Ovary (tissue), 7 donors: ENCODE measurements at regions not wholly inside any gene's neighbourhood (a gene's known extent, or its start where the extent isn't known, plus 50 kb on each side); places are given as distances from the start of the nearest gene placed in this dataset.

Experiments used
- DNase-seq, 5 donors: peaks; one replicate each; pipeline ENCODE4 v3.0.0-alpha.2; 2019 to 2020
- H3K27ac ChIP-seq, 2 donors: fragments of 200-600 bp; one replicate each; pipeline versions ENCODE4 v1.5.1 to v1.8.0; 2019 to 2022
- H3K27me3 ChIP-seq: fragments of 200-600 bp; one replicate; pipeline ENCODE4 v1.8.0; 2022
- H3K36me3 ChIP-seq: fragments of 200-600 bp; sonication (generic); one replicate; pipeline ENCODE4 v1.5.1; 2019
- H3K4me1 ChIP-seq: one replicate; pipeline ENCODE4 v1.8.1; 2013; ENCODE audit warnings: mild to moderate bottlenecking, moderate library complexity; ENCODE audit not compliant: insufficient read depth
- H3K4me3 ChIP-seq: fragments of 200-600 bp; sonication (generic); one replicate; pipeline ENCODE4 v1.5.1; 2017
- H3K9me3 ChIP-seq, 2 donors: fragments of 200-600 bp in 1 of 2; sonication (generic) in 1 of 2; one replicate each; pipeline versions ENCODE4 v1.5.1 to v1.8.1; 2013 to 2019; ENCODE audit warnings: mild to moderate bottlenecking in 1 of 2, moderate library complexity in 1 of 2
- EP300 ChIP-seq: sonication (generic); formaldehyde crosslinking; IDR thresholded peaks from one replicate; pipeline ENCODE4 v1.6.1; 2017; ENCODE audit warnings: antibody characterized with exemption
- POLR2A ChIP-seq: fragments of 450-650 bp; IDR thresholded peaks from one replicate; pipeline ENCODE4 v1.6.1; 2017; ENCODE audit warnings: antibody characterized with exemption, mild to moderate bottlenecking, moderate library complexity
- WGBS, 3 donors: extraction: QIAGEN DNeasy Blood & Tissue Kit in 1 of 3; methylation state at CpG; one replicate each; pipeline versions ENCODE4 v1.1.5 to v1.1.7; 2013 to 2017; 5-methylcytosine and 5-hydroxymethylcytosine counted together
- intact Hi-C, 4 donors: fragments of 100-400 bp; cut with DNase I; formaldehyde crosslinking; loops; one replicate each; pipeline versions ENCODE4 v1.11.0 to v1.15.1; 2022 to 2023
- TF ChIP-seq, protein P1 (sequence below), 3 donors: fragments of 450-650 bp in 2 of 3; fragments of 200-600 bp in 1 of 3; IDR thresholded peaks; one replicate each; pipeline versions ENCODE4 v1.5.1 to v1.8.0; 2016 to 2022; ENCODE audit warnings: antibody characterized with exemption in 3 of 3, mild to moderate bottlenecking in 1 of 3
- donor health status: DM: no; HTN: no; CAD: no; lungs with moderate emphysema.
- donor health status: DM: no; HTN: no; CAD: no.
- donor health status: Bipolar disorder and iron deficiency.
- donor health status: DM: no; HTN: no; CAD: no.
- donor health status: DM: yes; HTN: yes; CAD: no.

DNA sequence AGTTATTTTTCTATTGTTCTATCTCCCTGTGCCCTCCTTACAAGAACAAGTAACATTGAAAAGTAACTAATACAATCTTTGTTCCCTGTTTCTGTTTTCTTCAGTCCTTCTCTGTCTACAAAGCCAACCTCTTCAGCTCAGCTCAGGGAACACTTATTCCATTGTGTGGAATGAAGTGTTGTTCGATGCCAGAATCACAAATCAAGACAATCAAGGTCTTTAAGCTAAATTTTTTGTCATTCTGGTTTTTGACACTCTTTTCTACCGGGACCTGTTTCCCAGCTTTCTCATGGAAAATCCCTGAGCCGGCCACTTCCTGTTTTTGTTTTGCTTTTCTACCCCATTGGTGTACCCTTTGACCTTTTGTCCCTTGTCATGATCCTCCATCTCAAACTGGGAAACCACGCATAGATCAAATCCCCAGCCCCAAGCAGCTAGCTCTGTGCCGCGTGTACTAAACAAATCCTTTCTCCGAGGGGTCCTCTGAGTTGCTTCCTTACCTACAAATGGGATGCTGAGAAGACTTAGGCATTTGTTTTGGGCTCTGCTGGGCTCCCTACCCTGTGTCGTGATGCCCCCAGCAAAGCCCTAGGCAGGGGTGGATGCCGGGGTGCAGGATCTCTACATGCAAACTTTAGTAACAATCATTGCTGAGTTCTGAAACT is 141.8 kb downstream of the TOMM20 start:
- peaks cover 19% of the 10 kb centered on the region for H3K4me1 ChIP-seq
- no peaks in the 10 kb centered on the region for H3K9me3 ChIP-seq
- H3K4me3 ChIP-seq, result no peak overlapping the region
- intact Hi-C loops, result loop anchor here in 3 of 4 donors (5.0 to 10.0 kb wide), 4 partner anchors 88 to 452 kb away; partner anchors contain the start of gene IRF2BP2 (in 1 of the 3)
- peak overlapping the region; percentile 44 to 76 for H3K27ac ChIP-seq
- TF ChIP-seq, protein P1, sequence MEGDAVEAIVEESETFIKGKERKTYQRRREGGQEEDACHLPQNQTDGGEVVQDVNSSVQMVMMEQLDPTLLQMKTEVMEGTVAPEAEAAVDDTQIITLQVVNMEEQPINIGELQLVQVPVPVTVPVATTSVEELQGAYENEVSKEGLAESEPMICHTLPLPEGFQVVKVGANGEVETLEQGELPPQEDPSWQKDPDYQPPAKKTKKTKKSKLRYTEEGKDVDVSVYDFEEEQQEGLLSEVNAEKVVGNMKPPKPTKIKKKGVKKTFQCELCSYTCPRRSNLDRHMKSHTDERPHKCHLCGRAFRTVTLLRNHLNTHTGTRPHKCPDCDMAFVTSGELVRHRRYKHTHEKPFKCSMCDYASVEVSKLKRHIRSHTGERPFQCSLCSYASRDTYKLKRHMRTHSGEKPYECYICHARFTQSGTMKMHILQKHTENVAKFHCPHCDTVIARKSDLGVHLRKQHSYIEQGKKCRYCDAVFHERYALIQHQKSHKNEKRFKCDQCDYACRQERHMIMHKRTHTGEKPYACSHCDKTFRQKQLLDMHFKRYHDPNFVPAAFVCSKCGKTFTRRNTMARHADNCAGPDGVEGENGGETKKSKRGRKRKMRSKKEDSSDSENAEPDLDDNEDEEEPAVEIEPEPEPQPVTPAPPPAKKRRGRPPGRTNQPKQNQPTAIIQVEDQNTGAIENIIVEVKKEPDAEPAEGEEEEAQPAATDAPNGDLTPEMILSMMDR (IDR thresholded peaks at IDR 0.05), result no peak
- TF ChIP-seq EP300 (no peak), POLR2A (no peak)
- H3K36me3 ChIP-seq, result no peaks in the 10 kb centered on the region
- 38 to 45% (median 39%) methylated on average over 9 of the region's 9 CpGs for WGBS, 3 donors
- peak in 1 of 5 donors; percentile 57 for DNase-seq
- no peaks in the 10 kb centered on the region for H3K27me3 ChIP-seq

DNA sequence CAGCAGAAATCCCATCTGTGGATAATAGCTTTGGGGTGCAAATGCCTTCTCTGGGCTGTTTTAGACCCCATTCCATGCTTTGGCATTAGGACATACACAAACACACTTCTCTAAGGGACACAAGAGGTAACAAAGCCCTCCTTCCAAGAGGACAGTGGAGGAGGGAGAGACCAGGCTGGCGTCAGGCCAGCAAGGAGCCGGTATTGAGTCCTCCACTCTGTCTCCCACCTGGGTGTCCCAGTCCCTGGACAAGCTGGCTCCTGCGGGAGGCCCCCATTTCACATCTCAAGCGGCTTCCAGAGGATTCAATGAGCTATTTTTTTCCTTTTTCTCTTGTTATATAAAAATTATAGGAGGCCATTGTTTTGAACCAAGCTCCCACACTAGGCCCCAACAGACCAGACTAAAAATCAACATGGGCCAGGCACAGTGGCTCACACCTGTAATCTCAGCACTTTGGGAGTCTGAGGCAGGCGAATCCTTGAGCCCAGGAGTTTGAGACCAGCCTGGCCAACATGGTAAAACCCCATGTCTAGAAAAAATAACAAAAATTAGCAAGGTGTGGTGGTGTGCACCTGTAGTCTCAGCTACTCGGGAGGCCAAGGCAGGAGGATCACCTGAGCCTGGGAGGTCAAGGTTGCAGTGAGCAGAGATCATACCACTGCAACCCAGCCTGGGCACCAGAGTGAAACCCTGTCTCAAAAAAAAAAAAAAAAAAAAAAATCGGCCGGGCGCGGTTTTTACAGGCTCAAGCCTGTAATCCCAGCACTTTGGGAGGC is 142.9 kb downstream of the TOMM20 start:
- Histone ChIP-seq H3K4me3 (no peak overlapping the region), H3K36me3 (no peaks in the 10 kb centered on the region), H3K27me3 (no peaks in the 10 kb centered on the region), H3K4me1 (peaks cover 29% of the 10 kb centered on the region), H3K27ac (no peak overlapping the region), H3K9me3 (no peaks in the 10 kb centered on the region)
- no peak for TF ChIP-seq EP300
- TF ChIP-seq, protein P1 (IDR thresholded peaks at IDR 0.05), result no peak
- no peak for TF ChIP-seq POLR2A
- WGBS, 3 donors, result 91 to 96% (median 95%) methylated on average over 10 of the region's 10 CpGs
- no peak for DNase-seq
- intact Hi-C loops, result loop anchor here in 3 of 4 donors (5.0 to 10.0 kb wide), 4 partner anchors 89 to 451 kb away; partner anchors contain the start of gene IRF2BP2 (in 1 of the 3)

- no peaks in the 10 kb centered on the region for H3K9me3 ChIP-seq
- H3K36me3 ChIP-seq, result no peaks in the 10 kb centered on the region
- no peak overlapping the region for H3K4me3 ChIP-seq
- intact Hi-C loops, result loop anchor here in 3 of 4 donors (5.0 to 10.0 kb wide), 4 partner anchors 90 to 450 kb away; partner anchors contain the start of gene IRF2BP2 (in 1 of the 3)
- no peaks in the 10 kb centered on the region for H3K27me3 ChIP-seq
- TF ChIP-seq EP300 (no peak), POLR2A (no peak)
- TF ChIP-seq, protein P1 (IDR thresholded peaks at IDR 0.05), result no peak
- DNase-seq, result no peak
- H3K27ac ChIP-seq, result no peak overlapping the region
- WGBS, 3 donors, result 91 to 97% (median 95%) methylated on average over 7 of the region's 7 CpGs
- H3K4me1 ChIP-seq, result peaks cover 33% of the 10 kb centered on the region
Measured at GRCh38 chr1:234985007-234985370, 143.6 kb downstream of the TOMM20 start.

DNA sequence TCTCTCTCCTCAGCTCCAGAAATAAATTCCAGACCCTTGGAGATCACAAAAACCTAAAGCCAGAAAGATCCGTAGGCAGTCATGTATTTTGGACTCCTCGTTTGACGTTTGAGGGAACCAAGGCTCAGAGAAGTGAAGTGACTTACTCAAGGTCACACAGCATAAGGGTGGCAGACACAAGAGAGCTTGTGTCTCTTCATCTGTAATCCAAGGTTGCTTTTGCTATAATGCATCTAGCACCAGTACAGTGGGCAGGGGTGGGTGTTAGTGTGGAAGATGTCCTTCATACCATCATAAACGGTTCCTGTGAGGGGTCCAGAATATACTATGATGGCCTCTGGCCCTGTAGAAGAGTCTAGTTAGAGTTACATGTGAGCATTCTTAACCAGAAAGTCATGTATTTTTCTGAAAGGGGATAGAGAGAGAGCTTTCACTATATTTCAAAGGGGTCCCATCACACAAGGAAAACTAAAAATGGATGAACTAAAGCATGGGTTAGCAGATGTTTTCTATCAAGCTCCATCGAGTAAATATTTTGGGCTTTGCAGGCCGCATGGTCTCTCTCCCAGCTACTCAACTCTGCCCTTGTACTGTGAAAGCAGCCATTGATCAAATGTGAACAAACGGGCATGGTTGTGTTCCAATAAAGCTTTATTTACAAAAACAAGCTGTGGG is 144.9 kb downstream of the TOMM20 start:
- DNase-seq, result no peak
- intact Hi-C loops, result loop anchor here in 3 of 4 donors (5.0 to 10.0 kb wide), 3 partner anchors 91 to 449 kb away; partner anchors contain the start of gene IRF2BP2 (in 2 of the 3)
- Histone ChIP-seq H3K27ac (no peak overlapping the region), H3K4me1 (peaks cover 40% of the 10 kb centered on the region), H3K9me3 (no peaks in the 10 kb centered on the region), H3K4me3 (no peak overlapping the region), H3K36me3 (no peaks in the 10 kb centered on the region), H3K27me3 (no peaks in the 10 kb centered on the region)
- no peak for TF ChIP-seq POLR2A
- TF ChIP-seq, protein P1 (IDR thresholded peaks at IDR 0.05), result no peak
- no peak for TF ChIP-seq EP300
- WGBS, 3 donors, result 56 to 66% (median 59%) methylated on average over 7 of the region's 7 CpGs
